ENCODE measurements at regions not wholly inside any gene's neighbourhood (a gene's known extent, or its start where the extent isn't known, plus 50 kb on each side); places are given as distances from the start of the nearest gene placed in this dataset.

- no peak for TF ChIP-seq CTCF (IDR thresholded peaks at IDR 0.05; ENCODE audit: low read depth, low read length)
- TF ChIP-seq EZH2phosphoT487 (IDR thresholded peaks at IDR 0.05; ENCODE audit: low read depth), result no peak
Observed at GRCh38 chr11:96865020-96865419, 475.2 kb downstream of the JRKL start.

Data from OCI-LY3 (cell line).